BE2C (cell line): ENCODE measurements at regions not wholly inside any gene's neighbourhood (a gene's known extent, or its start where the extent isn't known, plus 50 kb on each side); places are given as distances from the start of the nearest gene placed in this dataset.
"Not testable (repeated sequence)": the region's sequence is repeated elsewhere in the genome, so short reads cannot be mapped to it uniquely, and the experiment has no call there.

Experiments used
- DNase-seq: peaks from one replicate; pipeline ENCODE4 v3.0.0-alpha.2; 2020
- H3K27me3 ChIP-seq: fragments of 250-450 bp; sonication (Bioruptor Pico); 2 replicates; pipeline ENCODE4 v1.5.1; 2020; ENCODE audit warnings: mild to moderate bottlenecking
- H3K36me3 ChIP-seq: fragments of 250-450 bp; sonication (Bioruptor Pico); 2 replicates; pipeline ENCODE4 v1.5.1; 2020; ENCODE audit warnings: mild to moderate bottlenecking
- H3K4me1 ChIP-seq: fragments of 250-450 bp; sonication (Bioruptor Pico); 2 replicates; pipeline ENCODE4 v1.5.1; 2020
- H3K4me3 ChIP-seq: 2 replicates; pipeline ENCODE4 v1.5.1; 2011; ENCODE audit warnings: low read depth, low read length
- H3K9me3 ChIP-seq: fragments of 250-450 bp; sonication (Bioruptor Pico); 2 replicates; pipeline ENCODE4 v1.5.1; 2020
- CTCF ChIP-seq: IDR thresholded peaks from 2 replicates; pipeline ENCODE4 v1.5.1; 2012; ENCODE audit warnings: mild to moderate bottlenecking, low read depth, low read length

DNA sequence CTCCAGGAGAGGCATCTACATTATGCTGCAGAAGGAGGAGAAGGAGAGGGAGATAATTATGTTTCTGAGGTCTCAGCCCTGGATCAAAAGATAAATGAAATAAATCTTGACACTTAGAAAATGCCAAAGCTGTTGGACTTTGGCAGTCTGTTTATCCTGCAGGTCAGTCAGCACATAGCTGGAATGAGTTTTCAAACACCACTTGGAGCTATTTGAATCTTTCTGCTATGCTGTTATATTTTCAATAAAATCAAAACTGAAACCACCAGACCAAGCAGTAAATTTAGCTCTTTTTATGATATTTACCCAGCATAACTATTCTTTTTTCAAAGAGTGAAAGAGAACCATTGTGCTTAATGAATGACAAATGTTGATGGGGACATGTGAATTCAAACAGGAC, 505.1 kb upstream of the ITGA1 start:
- Histone ChIP-seq H3K9me3 (no peaks in the 10 kb centered on the region), H3K4me3 (no peak overlapping the region), H3K27me3 (no peaks in the 10 kb centered on the region), H3K36me3 (no peaks in the 10 kb centered on the region), H3K4me1 (no peaks in the 10 kb centered on the region)
- no peak for DNase-seq
- no peak for TF ChIP-seq CTCF

GRCh38 chr5:52283221-52283620, 504.5 kb upstream of the ITGA1 start:
- Histone ChIP-seq H3K9me3 (no peaks in the 10 kb centered on the region), H3K4me3 (no peak overlapping the region), H3K4me1 (no peaks in the 10 kb centered on the region), H3K36me3 (no peaks in the 10 kb centered on the region), H3K27me3 (no peaks in the 10 kb centered on the region)
- DNase-seq, result no peak
- no peak for TF ChIP-seq CTCF

DNA sequence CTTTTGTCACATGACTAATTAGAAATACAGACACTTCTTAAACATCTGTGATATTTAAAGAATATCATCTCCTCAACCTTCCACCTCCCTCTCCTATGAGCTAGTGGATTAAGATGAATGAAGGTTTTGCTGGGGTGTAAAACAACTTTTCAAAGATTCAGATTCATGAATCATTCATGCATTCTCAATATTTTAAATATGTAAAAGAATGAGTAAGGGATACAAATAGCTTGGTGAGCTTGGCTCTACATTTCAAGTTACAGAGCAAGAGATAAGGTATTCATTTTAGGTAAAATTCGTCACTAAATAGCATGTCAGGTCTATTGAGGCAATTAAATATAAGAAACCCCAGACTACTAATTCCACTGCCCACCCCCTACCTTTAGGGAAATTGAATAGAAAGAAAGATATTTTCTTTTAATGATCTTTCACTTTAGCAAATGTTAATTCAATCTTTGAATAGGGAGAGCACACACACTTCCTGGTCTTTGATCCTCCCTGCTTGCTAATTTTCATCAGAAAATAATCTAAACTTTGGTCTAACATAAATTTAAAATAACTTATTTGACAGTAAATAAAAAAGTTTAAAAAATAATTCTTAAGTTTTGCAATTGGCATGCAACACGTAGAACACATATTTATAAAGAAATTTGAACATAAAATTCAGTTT, 486.9 kb upstream of the ITGA1 start:
- no peaks in the 10 kb centered on the region for H3K36me3 ChIP-seq
- no peaks in the 10 kb centered on the region for H3K27me3 ChIP-seq
- no peak overlapping the region for H3K4me3 ChIP-seq
- TF ChIP-seq CTCF, result no peak
- DNase-seq, result no peak
- H3K4me1 ChIP-seq, result no peaks in the 10 kb centered on the region
- peaks cover 10% of the 10 kb centered on the region for H3K9me3 ChIP-seq

DNA sequence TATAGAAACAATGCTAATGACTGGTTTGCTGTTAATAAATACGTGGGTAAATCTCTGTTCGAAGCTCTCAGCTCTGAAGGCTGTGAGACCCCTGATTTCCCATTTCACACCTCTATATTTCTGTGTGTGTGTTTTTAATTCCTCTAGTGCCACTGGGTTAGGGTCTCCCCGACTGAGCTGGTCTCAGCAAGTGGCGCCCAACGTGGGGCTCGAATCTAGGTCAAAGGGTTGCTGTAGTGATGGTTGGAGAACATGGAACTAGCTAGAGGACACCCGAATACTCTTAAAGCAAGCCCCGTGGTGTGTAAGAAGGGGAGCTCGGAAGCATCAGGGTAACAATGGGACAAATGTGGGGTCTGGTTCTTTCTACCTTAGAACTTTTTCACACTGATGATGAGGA, 482.9 kb upstream of the ITGA1 start:
- not testable (repeated sequence) for H3K36me3 ChIP-seq, H3K4me1 ChIP-seq, H3K27me3 ChIP-seq, H3K4me3 ChIP-seq
- peak; percentile 14 for DNase-seq
- peaks cover 10% of the 10 kb centered on the region for H3K9me3 ChIP-seq

GRCh38 chr5:52328220-52328806, 459.4 kb upstream of the ITGA1 start:
- no peak for TF ChIP-seq CTCF
- Histone ChIP-seq H3K4me1 (no peaks in the 10 kb centered on the region), H3K36me3 (no peaks in the 10 kb centered on the region), H3K4me3 (no peak overlapping the region), H3K9me3 (no peaks in the 10 kb centered on the region), H3K27me3 (no peaks in the 10 kb centered on the region)
- no peak for DNase-seq

GRCh38 chr5:52331725-52332124, 456.0 kb upstream of the ITGA1 start:
- TF ChIP-seq CTCF, result no peak
- Histone ChIP-seq H3K27me3 (no peaks in the 10 kb centered on the region), H3K4me3 (no peak overlapping the region), H3K36me3 (no peaks in the 10 kb centered on the region), H3K9me3 (no peaks in the 10 kb centered on the region), H3K4me1 (peaks cover 5% of the 10 kb centered on the region)
- DNase-seq, result no peak

- Histone ChIP-seq H3K9me3 (no peaks in the 10 kb centered on the region), H3K27me3 (no peaks in the 10 kb centered on the region), H3K4me3 (no peak overlapping the region), H3K36me3 (no peaks in the 10 kb centered on the region), H3K4me1 (peaks cover 5% of the 10 kb centered on the region)
- DNase-seq, result peak; percentile 23
- no peak for TF ChIP-seq CTCF
Observed at GRCh38 chr5:52334367-52334766, 453.3 kb upstream of the ITGA1 start.
